ENCODE measurements at regions not wholly inside any gene's neighbourhood (a gene's known extent, or its start where the extent isn't known, plus 50 kb on each side); places are given as distances from the start of the nearest gene placed in this dataset.

- TF ChIP-seq POLR2AphosphoS5 (IDR thresholded peaks at IDR 0.05; ENCODE audit: low read depth) (no peak), REST (IDR thresholded peaks at IDR 0.05; ENCODE audit: unreplicated experiment) (no peak), CTCF (conservative IDR thresholded peaks at IDR 0.05; ENCODE audit: low read depth in 2 of 2) (no peak), CREB1 (CRISPR knock-in tag; IDR thresholded peaks at IDR 0.05; ENCODE audit: low read depth) (no peak), ZNF331 (CRISPR knock-in tag; IDR thresholded peaks at IDR 0.05; ENCODE audit: low read depth) (no peak), ETS1 (IDR thresholded peaks at IDR 0.05) (no peak), JUNB (IDR thresholded peaks at IDR 0.05; ENCODE audit: unreplicated experiment) (no peak), NANOG (IDR thresholded peaks at IDR 0.05; ENCODE audit: borderline replicate concordance) (no peak), ZNF114 (CRISPR knock-in tag; IDR thresholded peaks at IDR 0.05) (no peak), EZH2phosphoT487 (IDR thresholded peaks at IDR 0.05; ENCODE audit: unreplicated experiment) (no peak)
These were observed 502.2 kb upstream of the CA10 start (continued) for GRCh38 chr17:52660692-52661091.

GRCh38 chr17:52653014-52653413 is 494.5 kb upstream of the CA10 start:
- Histone ChIP-seq H3F3A (replicated peaks; ENCODE audit: low read depth) (no peaks in the 10 kb centered on the region), H3K4me1 (ENCODE audit: insufficient read depth) (no peaks in the 10 kb centered on the region), H3K36me3 (ENCODE audit: insufficient read depth) (no peaks in the 10 kb centered on the region), H4K20me1 (replicated peaks; ENCODE audit: insufficient read depth) (no peaks in the 10 kb centered on the region), H3K9me2 (ENCODE audit: insufficient read depth) (peaks cover 11% of the 10 kb centered on the region; the same call in 1 of the 2 replicates), H3K4me2 (no peak overlapping the region), H2AFZ (no peak overlapping the region), H3K27ac (ENCODE audit: low read depth) (no peak overlapping the region), H3K4me3 (no peak overlapping the region), H3K79me2 (replicated peaks; ENCODE audit: insufficient read depth) (no peaks in the 10 kb centered on the region), H3K27me3 (ENCODE audit: insufficient read depth) (no peaks in the 10 kb centered on the region)
- TF ChIP-seq POLR2AphosphoS5 (IDR thresholded peaks at IDR 0.05; ENCODE audit: low read depth) (no peak), ZNF462 (CRISPR knock-in tag; IDR thresholded peaks at IDR 0.05) (no peak)
- ATAC-seq (no peak), DNase-seq (ENCODE audit: low spot score) (no peak)
- Mint-ChIP-seq H3K4me3 (no peak overlapping the region), H3K36me3 (ENCODE audit: low read depth) (no peaks in the 10 kb centered on the region), H3K9me3 (no peaks in the 10 kb centered on the region; the same call in 2 of the 3 replicates), H3K27ac (no peak overlapping the region), H3K27me3 (ENCODE audit: insufficient read depth, low read depth, poor library complexity) (no peaks in the 10 kb centered on the region), H3K4me1 (no peaks in the 10 kb centered on the region)

All from GM23338 (cell line).